GM18870 (cell line): ENCODE measurements at regions not wholly inside any gene's neighbourhood (a gene's known extent, or its start where the extent isn't known, plus 50 kb on each side); places are given as distances from the start of the nearest gene placed in this dataset.
"Not testable (repeated sequence)": the region's sequence is repeated elsewhere in the genome, so short reads cannot be mapped to it uniquely, and the experiment has no call there.

Experiments used
- ATAC-seq: cut with Tn5 transposase; IDR thresholded peaks from one replicate; pipeline ENCODE4 v1.9.1; 2021; ENCODE audit warnings: moderate library complexity; ENCODE audit not compliant: unreplicated experiment

DNA sequence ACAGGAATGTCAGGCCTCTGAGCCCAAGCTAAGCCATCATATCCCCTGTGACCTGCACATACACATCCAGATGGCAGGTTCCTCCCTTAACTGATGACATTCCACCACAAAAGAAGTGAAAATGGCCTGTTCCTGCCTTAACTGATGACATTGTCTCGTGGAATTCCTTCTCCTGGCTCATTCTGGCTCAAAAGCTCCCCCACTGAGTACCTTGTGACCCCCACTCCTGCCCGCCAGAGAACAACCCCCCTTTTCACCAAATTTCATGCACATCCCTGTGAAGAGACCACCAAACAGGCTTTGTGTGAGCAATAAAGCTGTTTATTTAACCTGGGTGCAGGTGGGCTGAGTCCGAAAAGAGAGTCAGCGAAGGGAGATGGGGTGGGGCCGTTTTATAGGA is 447.4 kb downstream of the FGF13 start:
- ATAC-seq: not testable (repeated sequence)

DNA sequence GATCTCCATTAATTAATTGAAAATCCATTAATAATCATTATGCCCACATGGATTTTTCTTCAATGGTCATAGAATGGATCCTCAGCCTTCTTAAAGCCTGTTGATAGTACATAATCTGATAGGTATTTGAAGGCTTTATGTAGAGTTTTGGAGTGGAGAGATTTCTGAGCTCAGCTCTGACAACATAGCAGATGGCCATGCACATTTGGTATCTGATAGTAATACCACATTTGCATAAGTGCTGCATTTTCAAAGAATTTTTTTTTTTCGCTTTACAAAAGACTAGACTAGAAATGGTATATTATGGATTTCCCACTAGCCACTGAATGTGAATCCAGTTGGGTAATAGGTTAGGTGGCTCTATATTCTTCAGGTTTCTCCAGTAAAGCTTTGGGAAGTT is 440.6 kb downstream of the FGF13 start:
- no peak for ATAC-seq

DNA sequence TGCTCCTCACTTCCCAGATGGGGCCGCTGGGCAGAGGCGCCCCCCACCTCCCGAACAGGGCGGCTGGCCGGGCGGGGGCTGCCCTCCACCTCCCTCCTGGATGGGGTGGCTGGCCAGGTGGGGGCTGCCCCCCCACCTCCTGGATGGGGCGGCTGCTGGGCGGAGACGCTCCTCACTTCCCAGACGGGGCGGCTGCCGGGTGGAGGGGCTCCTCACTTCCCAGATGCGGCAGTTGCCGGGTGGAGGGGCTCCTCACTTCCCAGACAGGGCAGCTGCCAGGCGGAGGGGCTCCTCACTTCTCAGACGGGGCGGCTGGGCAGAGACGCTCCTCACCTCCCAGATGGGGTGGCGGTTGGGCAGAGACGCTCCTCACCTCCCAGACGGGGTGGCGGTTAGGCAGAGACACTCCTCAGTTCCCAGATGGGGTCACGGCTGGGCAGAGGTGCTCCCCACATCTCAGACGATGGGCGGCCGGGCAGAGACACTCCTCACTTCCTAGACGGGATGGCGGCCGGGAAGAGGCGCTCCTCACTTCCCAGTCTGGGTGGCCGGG is 428.8 kb downstream of the FGF13 start:
- not testable (repeated sequence) for ATAC-seq

DNA sequence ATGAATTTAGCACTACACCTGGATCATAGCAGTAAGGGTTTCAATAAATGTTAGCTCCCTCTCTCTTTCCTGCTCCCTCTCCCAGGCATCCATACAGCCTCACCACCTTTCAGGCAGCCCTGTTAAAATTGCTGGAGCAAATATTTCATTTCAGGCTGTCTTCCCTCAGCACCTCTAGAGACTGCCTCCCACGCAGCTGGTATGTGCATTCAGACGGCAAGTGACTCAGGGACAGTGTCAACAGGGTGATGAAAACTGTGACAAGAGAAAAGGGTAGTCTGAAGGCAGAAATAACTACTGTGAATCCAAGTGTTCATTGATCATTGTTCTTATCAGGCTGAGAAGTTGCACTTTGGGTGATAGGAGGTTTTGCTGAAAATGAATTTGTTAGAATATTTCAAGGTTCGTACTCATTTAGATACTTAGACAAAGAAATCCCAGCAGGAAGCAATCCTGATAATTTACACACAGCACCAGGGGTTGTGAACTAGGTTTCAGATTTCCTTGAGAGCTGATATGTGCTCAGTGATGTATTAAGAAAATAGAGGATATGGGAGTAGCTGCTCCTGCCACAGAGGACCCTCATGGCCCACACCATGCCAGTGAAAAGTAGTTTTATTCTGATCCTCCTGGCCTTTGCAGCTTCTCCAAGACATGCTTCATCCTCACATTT is 424.2 kb downstream of the FGF13 start:
- ATAC-seq: no peak

DNA sequence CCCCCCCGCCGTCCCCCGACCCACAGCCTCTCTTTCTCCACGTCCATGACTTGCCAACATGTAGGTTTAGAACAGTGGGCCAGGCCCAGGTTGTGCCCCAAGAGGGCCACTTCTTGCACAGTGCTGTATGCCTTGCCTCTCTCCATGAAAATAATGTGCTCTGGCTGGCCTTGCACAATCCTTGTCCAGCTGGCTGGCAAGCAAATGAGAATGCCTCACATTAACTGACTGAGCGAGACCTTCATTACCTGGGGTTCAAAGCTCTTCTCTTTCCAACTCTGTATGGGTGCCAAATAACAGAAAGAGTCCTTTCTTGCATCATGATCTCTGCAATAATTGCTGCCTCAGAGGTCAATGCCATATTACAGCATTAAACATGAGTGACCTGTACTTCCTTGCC is 416.6 kb downstream of the FGF13 start:
- no peak for ATAC-seq

DNA sequence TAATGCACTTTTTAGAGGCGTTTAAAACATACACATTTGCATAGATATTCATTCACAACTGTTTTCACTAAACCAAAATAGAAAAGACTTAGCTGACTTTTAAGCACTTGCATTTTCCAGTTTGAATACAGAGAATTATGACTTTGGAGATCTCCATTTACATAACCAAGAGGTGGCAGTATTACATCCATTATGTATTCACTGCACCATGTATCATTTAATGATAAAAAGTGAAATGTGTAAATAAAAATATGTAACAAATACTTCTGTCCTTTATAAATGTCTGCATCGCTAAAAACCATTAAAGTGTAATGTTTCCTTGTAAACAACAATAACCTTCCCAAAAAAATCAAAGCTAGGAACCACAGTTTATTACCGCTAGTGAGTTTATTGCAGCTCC is 413.2 kb downstream of the FGF13 start:
- ATAC-seq: no peak

DNA sequence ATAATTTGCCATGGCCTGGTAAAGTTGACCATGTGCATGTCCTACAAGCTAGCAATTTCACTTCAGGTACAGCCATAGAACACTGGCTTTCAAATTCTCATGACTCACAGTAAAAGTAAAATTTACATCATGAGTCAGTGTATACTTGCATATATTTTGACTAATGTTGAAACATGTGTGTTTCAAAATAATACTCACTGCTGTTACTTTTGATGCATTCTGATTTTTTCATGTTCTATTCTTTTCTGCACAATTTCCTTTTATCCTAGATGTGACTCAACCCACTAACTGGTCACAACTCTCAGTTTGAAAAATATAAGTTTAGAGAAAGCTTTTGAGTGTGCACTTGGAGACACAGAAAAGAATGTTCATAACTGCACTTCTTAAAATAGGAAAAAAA is 365.7 kb downstream of the FGF13 start:
- peak; percentile 79 for ATAC-seq

DNA sequence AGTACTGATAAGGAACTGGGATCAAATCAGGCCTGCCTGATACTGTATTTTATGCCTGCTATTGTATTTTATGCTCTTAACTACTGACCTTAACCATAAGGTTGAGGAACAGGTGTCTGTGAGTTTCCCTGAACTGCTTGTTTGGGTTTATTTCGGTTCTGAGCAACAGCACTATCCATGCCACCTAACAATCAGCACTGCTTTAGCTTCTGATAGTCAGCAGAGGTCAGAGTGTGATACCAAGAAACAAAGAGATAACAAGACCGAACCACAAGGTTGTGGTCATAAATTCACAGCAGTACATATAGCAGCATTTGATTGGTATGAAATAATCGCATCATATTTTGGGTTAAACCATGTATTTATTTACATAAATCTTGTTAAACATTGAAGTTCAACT is 362.2 kb downstream of the FGF13 start:
- no peak for ATAC-seq

DNA sequence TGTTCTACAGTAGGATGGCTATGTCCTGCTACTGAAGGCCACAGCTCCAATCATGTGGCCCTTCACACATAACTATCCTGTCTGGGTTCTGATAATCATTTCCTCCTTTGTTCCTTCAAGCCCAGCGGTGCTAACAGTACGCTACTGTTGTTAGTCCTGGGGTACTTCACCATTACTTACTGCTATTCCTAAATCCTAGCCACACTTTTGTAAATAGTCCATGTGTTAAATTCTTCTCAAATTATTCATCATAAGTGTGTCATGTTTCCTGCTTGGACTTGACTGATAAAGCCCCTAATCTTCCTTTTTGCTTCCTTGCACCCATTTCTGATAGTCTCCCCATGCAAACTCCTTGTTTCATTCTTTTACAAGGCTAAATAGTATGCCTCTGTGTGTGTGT is 332.6 kb downstream of the FGF13 start:
- no peak for ATAC-seq

DNA sequence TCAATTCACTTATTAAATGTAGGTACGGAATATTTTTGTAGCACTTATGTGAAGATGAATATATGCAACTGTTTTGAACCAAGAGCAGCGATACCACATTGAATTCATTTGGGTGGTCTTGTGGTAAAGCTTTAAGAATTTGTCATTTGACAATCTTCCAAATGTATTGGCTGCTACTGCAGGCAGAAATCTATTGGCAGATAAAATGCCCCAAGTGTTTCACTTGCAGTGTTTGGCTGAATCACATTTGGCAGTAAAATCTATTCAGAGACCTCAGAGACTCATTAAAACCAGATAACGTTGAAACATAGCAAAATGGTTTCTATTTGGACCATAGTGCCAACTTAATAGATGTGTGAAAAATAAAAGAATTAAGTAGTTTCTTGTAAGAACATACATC is 303.4 kb downstream of the FGF13 start:
- ATAC-seq: no peak

DNA sequence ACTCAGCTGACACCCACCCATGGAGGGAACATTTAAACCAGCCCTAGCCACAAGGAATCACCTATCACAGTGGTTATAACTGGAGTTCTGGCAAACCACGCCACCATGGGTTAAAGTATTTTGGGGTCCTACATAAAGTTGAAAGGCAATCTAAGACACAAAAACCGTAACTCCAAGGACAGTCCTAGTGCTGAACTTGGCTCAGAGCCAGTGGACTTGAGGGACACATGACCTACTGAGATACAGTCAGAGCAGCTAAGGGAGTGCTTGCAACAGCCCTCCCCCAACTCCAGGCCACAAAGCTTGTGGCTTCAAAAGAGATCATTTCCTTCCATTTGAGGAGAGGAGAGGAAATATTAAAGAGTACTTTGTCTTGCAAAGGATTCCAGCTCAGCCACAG is 300.5 kb downstream of the FGF13 start:
- no peak for ATAC-seq
